ENCODE measurements at regions not wholly inside any gene's neighbourhood (a gene's known extent, or its start where the extent isn't known, plus 50 kb on each side); places are given as distances from the start of the nearest gene placed in this dataset.
A peak's percentile ranks its signal among the peaks of the same experiment; 100 is the strongest.
"Not testable (repeated sequence)": the region's sequence is repeated elsewhere in the genome, so short reads cannot be mapped to it uniquely, and the experiment has no call there.

- not testable (repeated sequence) for DNase-seq (ENCODE audit: low spot score)
Observed at GRCh38 chr10:46202405-46202804, 84.4 kb upstream of the ANTXRL start.

DNA sequence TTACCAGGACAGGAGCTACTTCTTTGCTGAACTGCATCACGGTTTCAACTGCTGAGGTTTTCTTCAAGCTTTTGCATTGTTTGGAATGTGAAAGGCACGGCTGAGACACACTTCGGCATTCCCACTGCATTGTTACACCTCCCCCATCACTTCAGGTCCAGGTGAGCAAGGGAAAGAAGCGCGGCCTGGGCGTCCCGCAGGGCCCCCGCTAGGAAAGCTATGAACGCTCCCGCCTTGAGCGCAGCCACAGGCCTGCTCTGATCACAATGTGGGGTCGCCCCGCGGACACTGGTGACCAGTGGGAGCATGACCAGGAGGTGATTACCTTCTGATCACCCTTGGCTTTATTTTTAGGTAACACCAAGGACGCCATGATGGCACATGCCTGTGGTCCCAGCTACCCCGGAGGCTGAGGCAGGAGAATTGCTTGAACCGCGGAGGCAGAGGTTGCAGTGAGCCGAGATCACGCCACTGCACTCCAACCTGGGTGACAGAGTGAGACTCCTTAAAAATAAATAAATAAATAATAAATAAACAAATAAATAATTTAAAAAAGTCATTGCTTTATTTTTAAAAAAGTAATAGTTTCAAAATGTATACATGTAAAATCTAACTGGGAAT, 82.2 kb upstream of the ANTXRL start:
- not testable (repeated sequence) for DNase-seq (ENCODE audit: low spot score)

- DNase-seq (ENCODE audit: low spot score) = not testable (repeated sequence)
Observed at GRCh38 chr10:46210427-46210826, 76.4 kb upstream of the ANTXRL start.

DNA sequence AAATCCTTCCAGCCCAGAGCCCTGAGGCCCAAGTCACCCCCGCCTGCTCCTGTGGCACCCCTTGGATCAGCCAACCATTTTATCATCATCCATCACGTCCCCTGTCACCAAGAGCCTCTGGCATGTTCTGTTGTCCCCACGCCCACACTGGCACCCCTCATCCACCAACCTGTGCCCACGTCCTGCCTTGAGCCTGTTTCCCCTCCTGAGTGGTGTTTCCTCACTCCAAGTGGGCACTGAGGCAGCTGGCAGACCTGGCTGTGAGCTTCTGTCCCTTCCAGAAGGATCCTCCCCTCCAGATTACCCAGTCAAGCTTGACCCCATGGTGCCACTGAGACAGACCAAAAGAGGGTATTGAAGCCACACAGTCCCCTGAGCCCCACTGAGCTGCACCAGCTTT, 71.4 kb upstream of the ANTXRL start:
- no peak for DNase-seq (ENCODE audit: low spot score)

- DNase-seq (ENCODE audit: low spot score) = no peak
Observed at GRCh38 chr10:46216003-46216634, 70.7 kb upstream of the ANTXRL start.

GRCh38 chr10:46216836-46217751, 69.7 kb upstream of the ANTXRL start:
- DNase-seq (ENCODE audit: low spot score) = no peak

DNA sequence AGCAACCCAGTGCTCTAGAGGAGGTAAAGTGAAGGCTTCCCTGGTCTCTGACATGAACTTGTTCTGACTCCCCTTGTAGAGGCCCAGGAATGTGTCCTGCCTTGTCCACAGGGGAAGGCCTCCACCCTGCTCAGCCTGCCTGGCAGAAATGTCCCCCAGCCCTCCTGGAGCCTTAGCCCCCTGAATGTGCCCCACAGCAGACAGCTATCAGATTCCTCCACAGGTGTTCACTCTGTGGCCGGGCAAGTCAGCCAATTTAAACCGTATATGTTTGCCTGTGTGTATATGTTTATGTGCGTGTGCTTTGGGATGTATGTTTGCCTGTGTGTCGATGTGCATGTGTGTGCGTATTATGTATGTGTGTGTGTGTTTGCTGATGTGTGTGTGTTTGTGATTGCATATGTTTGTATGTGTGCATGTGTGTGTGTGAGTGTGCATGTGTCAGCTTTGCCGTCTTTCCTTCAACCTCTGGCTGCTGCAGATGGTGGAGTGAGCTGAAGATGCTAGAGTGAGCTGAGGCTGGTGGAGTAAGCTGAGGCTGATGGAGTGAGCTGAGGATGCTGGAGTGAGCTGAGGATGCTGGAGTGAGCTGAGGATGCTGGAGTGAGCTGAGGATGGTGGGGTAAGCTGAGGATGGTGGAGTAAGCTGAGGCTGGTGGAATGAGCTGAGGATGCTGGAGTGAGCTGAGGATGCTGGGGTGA, 68.9 kb upstream of the ANTXRL start:
- no peak for DNase-seq (ENCODE audit: low spot score)

GRCh38 chr10:46218921-46219320, 67.9 kb upstream of the ANTXRL start:
- no peak for DNase-seq (ENCODE audit: low spot score)

DNA sequence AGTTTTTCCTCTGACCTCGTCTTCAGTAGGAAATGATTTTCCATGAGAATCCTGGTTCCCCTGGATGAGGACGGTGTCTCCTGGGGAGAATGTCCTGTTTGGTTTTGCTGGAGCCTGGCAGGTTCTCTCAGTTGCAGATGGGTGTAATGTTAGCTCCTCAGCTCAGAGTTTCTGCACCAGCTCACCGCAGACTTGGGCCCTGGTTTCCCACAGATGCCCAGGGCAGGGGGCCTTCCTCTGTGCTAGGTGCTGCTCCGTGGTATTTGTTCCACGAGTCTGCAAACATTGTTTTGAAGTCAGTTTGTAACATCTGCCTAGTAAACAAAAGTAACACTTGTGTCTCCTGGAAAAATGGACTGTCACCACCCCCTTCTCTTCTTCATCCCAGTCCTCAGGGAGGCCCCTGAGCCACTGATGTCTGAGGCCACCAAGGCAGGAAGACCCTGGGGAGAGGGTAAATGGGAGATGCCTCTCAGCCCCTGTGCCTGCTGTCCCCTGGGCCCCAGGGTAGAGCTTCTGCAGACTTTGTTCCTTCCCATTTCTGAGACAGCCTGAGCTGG, 67.3 kb upstream of the ANTXRL start:
- DNase-seq (ENCODE audit: low spot score) = not testable (repeated sequence)

GRCh38 chr10:46220187-46220586, 66.6 kb upstream of the ANTXRL start:
- no peak for DNase-seq (ENCODE audit: low spot score)

- DNase-seq (ENCODE audit: low spot score) = peak; percentile 7
Observed at GRCh38 chr10:46220872-46221538, 65.8 kb upstream of the ANTXRL start.

GRCh38 chr10:46222364-46222935, 64.3 kb upstream of the ANTXRL start:
- DNase-seq (ENCODE audit: low spot score) = no peak

DNA sequence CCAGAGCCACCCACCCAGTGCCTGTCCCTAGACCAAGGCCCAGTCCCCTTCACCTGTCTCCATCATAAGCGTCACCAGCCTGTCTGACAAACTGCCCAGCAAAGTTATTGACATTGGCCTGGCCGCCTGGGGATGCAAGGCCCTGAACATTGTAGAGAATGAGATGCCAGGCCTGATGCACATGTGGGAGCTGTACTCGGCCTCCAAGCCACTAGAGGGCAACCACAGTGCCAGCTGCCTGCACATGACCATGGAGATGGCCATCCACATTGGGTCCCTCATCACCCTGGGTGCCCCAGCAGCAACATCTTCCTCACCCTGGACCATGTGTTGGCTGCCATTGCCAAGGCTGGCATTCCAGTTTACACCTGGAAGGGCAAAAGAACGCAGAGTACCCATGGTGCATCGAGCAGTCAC, 63.7 kb upstream of the ANTXRL start:
- peak; percentile 31 for DNase-seq (ENCODE audit: low spot score)

DNA sequence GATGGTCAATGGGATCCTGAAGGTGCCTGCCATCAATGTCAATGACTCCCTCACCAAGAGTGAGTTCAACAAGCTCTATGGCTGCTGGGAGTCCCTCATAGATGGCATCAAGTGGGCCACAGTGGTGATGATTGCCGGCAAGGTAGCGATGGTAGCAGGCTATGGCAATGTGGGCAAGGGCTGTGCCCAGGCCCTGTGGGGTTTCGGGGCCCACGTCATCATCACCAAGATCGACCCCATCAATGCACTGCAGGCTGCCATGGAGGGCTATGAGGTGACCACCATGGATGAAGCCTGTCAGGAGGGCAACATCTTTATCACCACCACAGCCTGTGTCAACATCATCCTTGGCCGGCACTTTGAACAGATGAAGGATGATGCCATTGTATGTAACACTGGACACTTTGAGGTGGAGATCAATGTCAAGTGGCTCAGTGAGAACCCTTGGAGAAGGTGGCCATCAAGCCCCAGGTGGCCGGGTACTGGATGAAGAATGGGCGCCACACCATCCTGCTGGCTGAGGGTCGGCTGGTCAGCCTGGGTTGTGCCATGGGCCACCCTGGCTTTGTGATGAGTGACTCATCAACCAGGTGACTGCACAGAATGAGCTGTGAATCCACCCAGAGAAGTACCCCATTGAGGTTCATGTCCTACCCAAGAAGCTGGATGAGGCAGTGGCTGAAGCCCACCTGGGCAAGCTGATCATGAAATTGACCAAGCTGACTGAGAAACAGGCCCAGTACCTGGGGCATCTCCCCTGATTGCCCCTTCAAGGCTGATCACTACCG, 63.0 kb upstream of the ANTXRL start:
- no peak for DNase-seq (ENCODE audit: low spot score)

DNA sequence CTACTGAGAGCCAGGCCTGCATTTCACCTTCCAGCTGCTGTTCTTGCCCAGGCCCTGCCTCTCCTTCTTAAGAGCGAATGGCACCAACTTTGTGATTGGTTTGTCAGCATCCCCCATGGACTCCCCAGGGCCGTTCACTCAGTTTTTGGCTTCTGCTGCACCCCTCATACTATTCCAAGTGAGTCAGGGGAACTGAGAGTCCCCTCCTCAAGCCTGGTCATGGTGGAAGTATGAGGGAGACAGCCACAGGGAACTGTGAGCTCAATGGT, 62.4 kb upstream of the ANTXRL start:
- DNase-seq (ENCODE audit: low spot score) = no peak

GRCh38 chr10:46225597-46225996, 61.2 kb upstream of the ANTXRL start:
- no peak for DNase-seq (ENCODE audit: low spot score)

GRCh38 chr10:46226232-46226631, 60.6 kb upstream of the ANTXRL start:
- no peak for DNase-seq (ENCODE audit: low spot score)

DNA sequence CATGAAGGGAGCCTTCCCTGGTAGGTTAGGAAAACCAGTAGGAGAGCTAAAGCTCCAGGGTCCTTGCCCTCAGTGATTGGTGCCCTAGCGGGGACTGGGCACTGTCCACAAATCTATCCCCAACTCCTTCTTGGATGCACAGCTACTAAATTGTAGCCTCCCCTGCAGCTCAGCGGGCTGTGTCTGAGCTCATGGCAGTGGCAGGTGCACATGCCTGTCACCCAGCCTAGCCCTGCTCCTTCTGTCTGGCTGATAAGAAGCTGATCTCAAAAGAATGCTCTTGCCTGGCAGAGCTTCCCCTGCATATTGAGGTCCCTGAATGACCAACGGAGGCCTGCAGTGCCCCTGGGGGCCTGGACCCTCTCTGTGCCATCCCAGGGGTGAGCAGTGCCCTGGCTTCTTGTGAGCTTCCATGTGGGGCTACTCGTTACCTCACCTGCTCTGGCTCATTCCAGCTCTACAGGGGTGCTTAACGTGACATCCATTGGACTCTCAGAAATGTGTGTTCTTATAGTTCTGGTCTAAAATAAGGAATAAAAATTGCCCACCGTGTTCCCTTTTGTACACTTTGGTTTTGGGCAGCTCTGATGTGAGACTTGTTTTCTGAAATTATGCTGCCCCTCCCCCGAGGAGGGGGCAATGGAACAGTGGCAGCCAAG, 59.8 kb upstream of the ANTXRL start:
- no peak for DNase-seq (ENCODE audit: low spot score)

DNA sequence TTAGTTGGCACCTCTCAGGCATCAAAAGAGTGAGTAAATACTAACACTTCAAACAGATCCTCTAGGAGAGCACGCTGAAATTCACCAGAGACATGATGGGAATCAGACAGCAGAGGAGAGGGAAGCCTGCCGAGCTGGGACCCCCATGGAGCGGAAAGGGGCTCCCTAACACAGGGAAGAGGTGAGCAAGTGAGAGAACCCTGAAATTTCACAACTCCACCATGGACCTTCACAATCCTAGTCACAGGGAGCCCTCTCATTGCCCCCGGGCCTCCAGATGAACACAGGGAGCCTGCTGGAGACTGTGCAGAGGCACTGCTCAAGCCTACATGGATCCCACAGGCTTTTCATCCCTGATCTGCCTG, 59.2 kb upstream of the ANTXRL start:
- DNase-seq (ENCODE audit: low spot score) = no peak

All from HT-29 (cell line).